ENCODE measurements at regions not wholly inside any gene's neighbourhood (a gene's known extent, or its start where the extent isn't known, plus 50 kb on each side); places are given as distances from the start of the nearest gene placed in this dataset.

GRCh38 chr3:186471771-186472170 lies 72.4 kb downstream of the CRYGS start:
- DNase-seq (ENCODE audit: low spot score) = no peak

GRCh38 chr3:186469525-186469924 lies 74.7 kb downstream of the CRYGS start:
- 83% methylated on average over 4 of the region's 4 CpGs for WGBS
- Histone ChIP-seq H3K4me1 (replicated peaks) (no peaks in the 10 kb centered on the region), H3K27me3 (replicated peaks; ENCODE audit: insufficient read depth) (no peaks in the 10 kb centered on the region), H3K27ac (no peak overlapping the region), H3K9me3 (no peaks in the 10 kb centered on the region), H3K36me3 (no peaks in the 10 kb centered on the region), H3K4me3 (no peak overlapping the region)
- no peak for TF ChIP-seq POLR2A (IDR thresholded peaks at IDR 0.05)
- no peak for TF ChIP-seq POLR2AphosphoS5 (IDR thresholded peaks at IDR 0.05)
- TF ChIP-seq, protein P1, sequence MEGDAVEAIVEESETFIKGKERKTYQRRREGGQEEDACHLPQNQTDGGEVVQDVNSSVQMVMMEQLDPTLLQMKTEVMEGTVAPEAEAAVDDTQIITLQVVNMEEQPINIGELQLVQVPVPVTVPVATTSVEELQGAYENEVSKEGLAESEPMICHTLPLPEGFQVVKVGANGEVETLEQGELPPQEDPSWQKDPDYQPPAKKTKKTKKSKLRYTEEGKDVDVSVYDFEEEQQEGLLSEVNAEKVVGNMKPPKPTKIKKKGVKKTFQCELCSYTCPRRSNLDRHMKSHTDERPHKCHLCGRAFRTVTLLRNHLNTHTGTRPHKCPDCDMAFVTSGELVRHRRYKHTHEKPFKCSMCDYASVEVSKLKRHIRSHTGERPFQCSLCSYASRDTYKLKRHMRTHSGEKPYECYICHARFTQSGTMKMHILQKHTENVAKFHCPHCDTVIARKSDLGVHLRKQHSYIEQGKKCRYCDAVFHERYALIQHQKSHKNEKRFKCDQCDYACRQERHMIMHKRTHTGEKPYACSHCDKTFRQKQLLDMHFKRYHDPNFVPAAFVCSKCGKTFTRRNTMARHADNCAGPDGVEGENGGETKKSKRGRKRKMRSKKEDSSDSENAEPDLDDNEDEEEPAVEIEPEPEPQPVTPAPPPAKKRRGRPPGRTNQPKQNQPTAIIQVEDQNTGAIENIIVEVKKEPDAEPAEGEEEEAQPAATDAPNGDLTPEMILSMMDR (IDR thresholded peaks at IDR 0.05) = no peak
- no peak for DNase-seq (ENCODE audit: low spot score)
- intact Hi-C loops (cut with DNase I) = no loop called here

More at GRCh38 chr3:186471771-186472170, 72.4 kb downstream of the CRYGS start:
- WGBS = 66% methylated on average over 5 of the region's 5 CpGs
- H3K9me3 ChIP-seq = no peaks in the 10 kb centered on the region
- H3K27ac ChIP-seq = no peak overlapping the region
- H3K27me3 ChIP-seq (replicated peaks; ENCODE audit: insufficient read depth) = no peaks in the 10 kb centered on the region
- intact Hi-C loops (cut with DNase I) = no loop called here
- no peak overlapping the region for H3K4me3 ChIP-seq
- TF ChIP-seq POLR2A (IDR thresholded peaks at IDR 0.05) = no peak
- TF ChIP-seq, protein P1 (IDR thresholded peaks at IDR 0.05) = no peak
- no peaks in the 10 kb centered on the region for H3K36me3 ChIP-seq
- H3K4me1 ChIP-seq (replicated peaks) = no peaks in the 10 kb centered on the region

DNA sequence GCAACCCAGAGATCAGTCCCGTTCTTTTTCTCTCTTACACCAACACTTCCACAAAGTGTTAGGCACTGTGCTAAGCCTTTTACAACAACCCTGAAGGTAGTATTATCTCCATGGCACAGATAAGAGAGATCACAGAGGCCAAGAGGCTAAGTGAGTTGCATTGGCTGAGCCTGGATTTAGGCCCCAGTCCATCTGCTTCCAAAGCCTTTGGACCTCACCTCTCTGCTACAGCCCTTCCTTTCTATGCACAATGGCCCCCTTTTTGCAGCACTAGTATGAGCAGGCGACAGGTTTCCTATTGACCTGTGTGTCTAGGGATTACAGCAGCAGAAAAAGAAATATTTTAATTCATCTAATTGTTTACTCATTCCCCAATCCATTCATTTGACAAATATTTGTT lies 76.2 kb downstream of the CRYGS start:
- WGBS = 65% methylated on average over 2 of the region's 2 CpGs
- no peaks in the 10 kb centered on the region for H3K27me3 ChIP-seq (replicated peaks; ENCODE audit: insufficient read depth)
- H3K4me1 ChIP-seq (replicated peaks) = no peaks in the 10 kb centered on the region
- no peak overlapping the region for H3K27ac ChIP-seq
- TF ChIP-seq POLR2A (IDR thresholded peaks at IDR 0.05) = no peak
- TF ChIP-seq, protein P1 (IDR thresholded peaks at IDR 0.05) = no peak
- no peak for TF ChIP-seq POLR2AphosphoS5 (IDR thresholded peaks at IDR 0.05)
- H3K36me3 ChIP-seq = no peaks in the 10 kb centered on the region
- H3K9me3 ChIP-seq = no peaks in the 10 kb centered on the region
- H3K4me3 ChIP-seq = no peak overlapping the region
- intact Hi-C loops (cut with DNase I) = no loop called here
- DNase-seq (ENCODE audit: low spot score) = no peak

DNA sequence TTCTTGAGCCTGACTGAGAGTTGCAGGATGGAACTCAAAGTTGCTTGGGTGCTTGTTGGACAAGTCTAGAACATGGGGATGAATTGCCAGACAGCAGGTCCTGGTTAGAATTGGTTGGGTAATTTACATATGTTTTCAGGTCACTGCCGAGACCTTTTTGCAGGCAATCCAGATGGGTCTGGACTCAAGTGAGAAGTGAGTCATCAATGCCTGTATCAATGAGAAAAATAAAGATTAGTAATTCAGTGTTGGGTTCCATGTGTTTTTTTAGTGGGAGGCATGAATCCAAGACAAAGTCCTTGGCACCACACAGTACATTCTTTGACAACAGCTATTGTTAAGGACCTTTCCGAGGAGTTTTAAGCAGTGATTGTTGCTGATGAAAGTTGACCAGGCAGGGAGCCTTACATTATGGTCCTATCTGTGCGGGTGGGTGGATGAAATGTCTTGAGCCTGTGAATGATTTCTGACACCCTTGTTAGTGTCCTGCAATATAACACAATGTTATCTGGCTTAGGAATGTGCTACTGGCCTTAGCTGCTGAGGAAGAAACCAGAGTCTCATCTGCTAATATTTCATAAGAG lies 77.7 kb downstream of the CRYGS start:
- no peaks in the 10 kb centered on the region for H3K36me3 ChIP-seq
- no peak for TF ChIP-seq POLR2AphosphoS5 (IDR thresholded peaks at IDR 0.05)
- TF ChIP-seq, protein P1 (IDR thresholded peaks at IDR 0.05) = no peak
- no peak for TF ChIP-seq POLR2A (IDR thresholded peaks at IDR 0.05)
- no peaks in the 10 kb centered on the region for H3K27me3 ChIP-seq (replicated peaks; ENCODE audit: insufficient read depth)
- no peak overlapping the region for H3K27ac ChIP-seq
- H3K4me1 ChIP-seq (replicated peaks) = no peaks in the 10 kb centered on the region
- H3K9me3 ChIP-seq = no peaks in the 10 kb centered on the region
- no peak overlapping the region for H3K4me3 ChIP-seq
- DNase-seq (ENCODE audit: low spot score) = no peak
- WGBS = 42% methylated on average over 3 of the region's 3 CpGs
- intact Hi-C loops (cut with DNase I) = no loop called here

DNA sequence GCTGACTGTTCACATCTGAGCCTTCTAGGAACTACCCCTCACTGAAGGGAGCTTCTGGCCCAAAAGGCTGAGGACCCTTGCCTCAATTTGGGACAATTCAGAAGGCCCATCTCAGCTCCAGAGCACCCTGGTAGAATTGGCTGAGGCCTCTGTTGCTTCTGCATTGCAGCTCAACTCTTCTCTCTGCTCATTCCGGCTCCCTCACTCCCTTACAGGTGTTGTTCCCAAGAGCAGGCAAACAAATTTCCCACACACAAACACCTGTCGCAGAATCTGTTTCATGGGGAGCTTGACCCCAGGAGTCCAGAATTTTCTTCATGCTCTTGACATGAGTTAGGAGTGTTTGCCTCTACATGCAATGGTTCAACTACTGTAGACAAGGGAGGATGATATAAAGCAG lies 78.7 kb downstream of the CRYGS start:
- no peaks in the 10 kb centered on the region for H3K4me1 ChIP-seq (replicated peaks)
- WGBS = 100% methylated on average over 2 of the region's 2 CpGs
- no peak overlapping the region for H3K4me3 ChIP-seq
- H3K36me3 ChIP-seq = no peaks in the 10 kb centered on the region
- no peak overlapping the region for H3K27ac ChIP-seq
- intact Hi-C loops (cut with DNase I) = no loop called here
- no peak for DNase-seq (ENCODE audit: low spot score)
- H3K27me3 ChIP-seq (replicated peaks; ENCODE audit: insufficient read depth) = no peaks in the 10 kb centered on the region
- TF ChIP-seq POLR2A (IDR thresholded peaks at IDR 0.05) (no peak), POLR2AphosphoS5 (IDR thresholded peaks at IDR 0.05) (no peak)
- TF ChIP-seq, protein P1 (IDR thresholded peaks at IDR 0.05) = no peak
- H3K9me3 ChIP-seq = no peaks in the 10 kb centered on the region
